GM19395 (cell line): ENCODE measurements at regions not wholly inside any gene's neighbourhood (a gene's known extent, or its start where the extent isn't known, plus 50 kb on each side); places are given as distances from the start of the nearest gene placed in this dataset.

Source experiments
- ATAC-seq: cut with Tn5 transposase; IDR thresholded peaks from one replicate; pipeline ENCODE4 v1.9.1; 2021; ENCODE audit warnings: mild to moderate bottlenecking, moderate library complexity; ENCODE audit not compliant: unreplicated experiment

GRCh38 chr1:30437059-30437576 lies 286.3 kb downstream of the MATN1 start:
- ATAC-seq = no peak

GRCh38 chr1:30427545-30427944 lies 295.8 kb downstream of the MATN1 start:
- ATAC-seq = no peak

GRCh38 chr1:30425046-30425445 lies 298.3 kb downstream of the MATN1 start:
- no peak for ATAC-seq

DNA sequence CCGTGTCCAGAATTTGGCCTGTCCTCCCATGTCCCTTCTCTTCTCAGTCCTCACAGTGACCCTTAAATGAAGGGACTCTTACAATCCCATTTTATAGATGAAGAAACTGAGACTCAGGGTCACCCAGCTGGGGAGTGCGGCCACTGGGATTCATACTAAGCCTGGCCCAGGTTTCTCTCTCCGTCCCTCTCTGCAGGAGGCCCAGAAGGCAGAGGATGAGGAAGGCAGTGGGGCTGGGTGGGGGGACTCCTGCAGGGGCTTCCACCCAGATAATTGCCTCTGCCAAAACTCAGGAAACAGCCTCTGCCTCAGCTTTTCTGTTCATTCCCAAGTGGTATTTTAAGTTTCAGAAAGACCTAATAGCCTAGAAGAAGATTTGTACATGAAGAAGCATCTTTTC lies 299.8 kb downstream of the MATN1 start:
- ATAC-seq = no peak

- ATAC-seq = no peak
These were observed 301.1 kb downstream of the MATN1 start for GRCh38 chr1:30422251-30422650.

GRCh38 chr1:30420519-30421050 lies 302.8 kb downstream of the MATN1 start:
- no peak for ATAC-seq

DNA sequence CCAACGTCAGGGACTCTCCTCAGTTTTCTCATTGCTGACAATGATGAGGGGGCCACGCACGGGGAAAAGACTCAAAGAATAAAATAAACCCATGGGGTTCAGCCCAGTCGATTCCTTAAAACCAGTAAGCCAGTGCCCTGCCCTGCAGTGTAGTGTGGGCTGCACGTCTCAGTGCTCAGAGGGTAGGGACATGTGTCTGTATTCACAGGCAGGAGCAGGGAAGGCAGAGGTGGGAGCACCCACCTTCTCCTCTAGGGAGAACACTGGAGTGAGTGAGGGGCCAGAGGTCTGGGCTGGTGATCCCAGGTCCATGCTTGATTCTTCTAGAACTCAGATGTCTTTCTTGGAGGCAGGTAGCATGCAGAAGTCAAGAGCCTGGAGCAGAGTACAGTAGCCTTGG lies 303.6 kb downstream of the MATN1 start:
- no peak for ATAC-seq

DNA sequence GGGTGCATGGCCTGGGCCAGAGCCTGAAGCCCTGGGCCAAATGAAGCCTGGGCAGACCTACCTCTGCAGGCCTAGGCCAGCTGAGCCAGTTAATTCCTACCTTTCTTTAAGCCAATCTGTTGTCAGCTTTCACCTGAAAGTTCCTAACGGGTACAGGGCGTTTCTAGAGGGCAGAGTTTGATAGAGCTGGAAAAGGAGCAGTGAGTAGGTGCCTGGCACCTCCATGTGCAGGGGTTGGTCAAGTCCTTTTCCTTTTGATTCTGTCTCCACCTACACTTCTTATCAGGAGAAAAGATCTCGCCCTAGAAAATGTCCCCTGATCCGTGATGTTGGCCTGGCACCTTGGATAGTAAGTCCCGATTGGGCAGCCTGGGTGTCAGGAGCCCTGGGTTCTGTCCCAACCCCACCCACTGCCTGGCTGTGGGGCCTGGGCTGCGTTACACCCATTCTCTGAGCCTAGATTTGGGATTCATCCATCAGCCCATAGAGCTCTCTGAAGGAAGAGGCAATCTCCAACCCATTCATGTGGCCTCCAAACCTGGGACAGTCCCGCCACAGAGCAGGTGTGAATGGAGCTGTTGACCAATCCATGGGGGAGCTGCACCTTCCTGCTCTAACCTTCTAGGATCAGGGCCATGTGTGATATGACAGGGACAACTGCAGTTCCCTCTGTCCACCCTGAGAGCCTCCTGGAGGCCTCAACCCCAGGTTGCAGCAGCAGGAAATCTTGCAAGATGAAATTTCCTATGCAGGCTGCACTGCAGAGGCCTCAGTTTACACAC lies 304.3 kb downstream of the MATN1 start:
- ATAC-seq = no peak

DNA sequence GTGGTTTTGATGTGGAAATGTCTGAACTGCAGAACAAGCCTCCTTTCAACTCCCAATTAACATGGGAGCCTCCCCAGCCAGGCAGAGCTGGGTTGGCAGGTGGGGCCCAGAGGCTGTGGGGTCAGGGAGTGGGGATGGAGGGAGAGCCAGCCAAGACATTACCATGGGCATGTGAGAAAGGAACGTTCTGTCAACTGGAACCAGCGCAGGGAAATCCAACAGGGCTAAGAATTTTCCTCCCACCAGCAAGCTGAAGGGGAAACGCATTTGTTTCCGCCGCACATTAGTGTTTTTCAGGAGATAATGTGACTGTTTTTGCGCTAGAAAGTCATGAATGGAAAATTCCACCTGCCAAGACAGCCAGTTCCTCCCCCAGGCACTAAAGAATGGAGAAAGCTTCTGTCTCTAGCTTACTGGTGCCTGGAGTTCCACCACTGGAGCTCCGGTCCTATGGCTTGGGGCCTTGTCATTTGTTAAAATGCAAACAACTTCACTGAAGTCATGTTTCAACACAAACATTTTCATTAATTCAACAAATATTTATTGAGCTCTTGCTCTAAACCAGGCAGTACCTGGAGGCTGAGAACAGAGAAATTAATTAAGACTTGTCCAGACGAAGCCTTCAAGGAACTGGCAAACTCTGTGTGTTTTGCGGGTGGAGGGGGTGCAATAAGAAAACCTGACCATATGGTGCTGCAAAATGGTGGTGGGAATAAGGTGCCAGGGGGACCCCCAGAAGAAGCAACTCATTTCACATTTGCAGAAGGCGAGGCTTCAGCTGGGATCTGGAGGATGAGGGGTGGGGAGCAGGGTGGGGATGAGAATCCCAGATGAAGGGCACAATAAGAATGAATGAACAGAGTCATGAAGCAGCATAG lies 305.1 kb downstream of the MATN1 start:
- ATAC-seq = no peak

GRCh38 chr1:30417701-30418046 lies 305.7 kb downstream of the MATN1 start:
- no peak for ATAC-seq

DNA sequence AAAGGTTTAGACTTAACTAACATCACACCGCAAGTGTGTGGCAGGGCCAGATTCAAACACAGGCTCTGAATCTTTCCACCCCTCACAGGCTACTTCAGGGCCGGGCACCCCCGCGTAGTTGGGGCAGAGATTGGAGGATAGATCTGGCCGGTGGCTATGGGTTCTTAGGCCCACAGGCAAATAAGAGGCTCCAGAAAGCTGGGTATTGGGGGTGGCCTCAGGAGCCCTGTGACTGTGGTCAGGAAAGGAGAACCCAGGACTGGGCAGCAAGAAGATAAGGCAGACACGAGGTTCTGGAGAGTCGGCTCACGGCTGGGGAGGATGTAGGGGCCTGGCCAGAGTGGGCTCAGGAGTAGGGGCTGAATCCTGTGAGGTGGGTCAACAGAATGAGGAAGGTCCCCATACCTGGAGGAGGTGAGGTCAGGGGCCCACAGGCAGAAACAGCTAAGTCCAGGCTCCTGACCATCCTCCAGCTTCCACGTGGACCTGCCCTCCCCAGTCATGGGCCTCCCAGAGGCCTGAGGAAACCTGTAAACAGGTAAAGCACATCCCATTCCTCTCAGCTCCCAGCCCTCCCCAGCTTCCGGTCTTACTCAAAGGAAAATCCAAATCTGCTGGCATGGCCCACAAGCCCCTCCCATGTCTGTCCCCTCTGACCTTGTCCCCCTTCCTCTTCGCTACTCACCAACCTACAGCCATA lies 306.2 kb downstream of the MATN1 start:
- ATAC-seq = no peak

GRCh38 chr1:30416221-30416820 lies 307.1 kb downstream of the MATN1 start:
- ATAC-seq = no peak

- ATAC-seq = no peak
These were observed 308.0 kb downstream of the MATN1 start for GRCh38 chr1:30415171-30415940.

DNA sequence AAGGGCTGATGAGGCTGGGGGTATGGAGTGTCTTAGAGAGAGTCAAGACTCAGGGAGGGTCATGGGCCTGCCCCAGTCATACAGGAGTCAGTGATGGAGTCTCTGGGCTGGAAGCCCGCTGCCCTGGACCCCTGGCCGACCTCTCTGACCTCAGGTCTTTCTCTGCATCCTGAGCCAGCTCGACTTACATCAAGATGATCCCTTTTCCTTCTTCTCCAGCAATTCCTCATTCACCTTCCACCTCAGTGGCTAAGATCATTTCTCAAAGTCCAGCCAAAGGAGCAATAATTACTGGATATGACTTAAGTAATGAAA lies 308.6 kb downstream of the MATN1 start:
- no peak for ATAC-seq

- no peak for ATAC-seq
These were observed 309.1 kb downstream of the MATN1 start for GRCh38 chr1:30414086-30414850.

GRCh38 chr1:30413606-30414005 lies 309.8 kb downstream of the MATN1 start:
- ATAC-seq = no peak

GRCh38 chr1:30413111-30413440 lies 310.3 kb downstream of the MATN1 start:
- ATAC-seq = no peak

- ATAC-seq = no peak
These were observed 310.9 kb downstream of the MATN1 start for GRCh38 chr1:30412241-30413110.

GRCh38 chr1:30411206-30411605 lies 312.2 kb downstream of the MATN1 start:
- no peak for ATAC-seq
